Upper lobe of left lung (tissue), 6 donors: ENCODE measurements at regions not wholly inside any gene's neighbourhood (a gene's known extent, or its start where the extent isn't known, plus 50 kb on each side); places are given as distances from the start of the nearest gene placed in this dataset.

Experiments
- ATAC-seq, 2 donors: fragments of 200-7000 bp; cut with Tn5 transposase; one replicate each; pipeline ENCODE4 v1.9.1; 2022; ENCODE audit warnings: mild to moderate bottlenecking in 2 of 2, moderate library complexity in 2 of 2; ENCODE audit not compliant: low FRiP score in 2 of 2
- DNase-seq, 2 donors: peaks; one replicate each; pipeline ENCODE4 v3.0.0-alpha.2; 2019 to 2020
- H3K27ac ChIP-seq, 4 donors: fragments of 200-600 bp; sonication (generic); one replicate each; pipeline ENCODE4 v1.5.1; 2016 to 2019
- H3K27me3 ChIP-seq, 4 donors: fragments of 200-600 bp; sonication (generic); one replicate each; pipeline ENCODE4 v1.5.1; 2017 to 2019
- H3K36me3 ChIP-seq, 4 donors: fragments of 200-600 bp; sonication (generic); one replicate each; pipeline ENCODE4 v1.5.1; 2016 to 2019
- H3K4me1 ChIP-seq, 4 donors: fragments of 200-600 bp; sonication (generic); one replicate each; pipeline ENCODE4 v1.5.1; 2018 to 2019
- H3K4me3 ChIP-seq, 4 donors: fragments of 200-600 bp; sonication (generic); one replicate each; pipeline ENCODE4 v1.5.1; 2017 to 2019; ENCODE audit warnings: mild to moderate bottlenecking in 2 of 4, moderate library complexity in 1 of 4
- H3K9me3 ChIP-seq, 4 donors: fragments of 200-600 bp; sonication (generic); one replicate each; pipeline ENCODE4 v1.5.1; 2018 to 2019
- EP300 ChIP-seq, 4 donors: sonication (generic); formaldehyde crosslinking; IDR thresholded peaks; one replicate each; pipeline ENCODE4 v1.5.1; 2017; ENCODE audit warnings: antibody characterized with exemption in 4 of 4, control low read depth in 2 of 4
- POLR2A ChIP-seq, 4 donors: fragments of 450-650 bp; IDR thresholded peaks; one replicate each; pipeline ENCODE4 v1.5.1; 2016 to 2017; ENCODE audit warnings: antibody characterized with exemption in 4 of 4, mild to moderate bottlenecking in 2 of 4
- POLR2AphosphoS5 ChIP-seq, 2 donors: sonication (generic); formaldehyde crosslinking; IDR thresholded peaks; one replicate each; pipeline ENCODE4 v1.5.1; 2017; ENCODE audit warnings: antibody characterized with exemption in 2 of 2
- WGBS, 2 donors: methylation state at CpG; one replicate each; pipeline ENCODE4 v1.1.5; 2017 to 2018; 5-methylcytosine and 5-hydroxymethylcytosine counted together
- TF ChIP-seq, protein P1 (sequence below), 6 experiments: fragments of 450-650 bp in 4 of 6; fragments of 200-600 bp in 2 of 6; sonication (generic) in 2 of 6; IDR thresholded peaks; one replicate each; pipeline ENCODE4 v1.5.1; 2016 to 2019; ENCODE audit warnings: antibody characterized with exemption in 6 of 6
- donor health status: DM: no; HTN: no; CAD: no; lungs with moderate emphysema.
- donor health status: DM: no; HTN: yes; CAD: no; lungs with severe emphysema.

DNA sequence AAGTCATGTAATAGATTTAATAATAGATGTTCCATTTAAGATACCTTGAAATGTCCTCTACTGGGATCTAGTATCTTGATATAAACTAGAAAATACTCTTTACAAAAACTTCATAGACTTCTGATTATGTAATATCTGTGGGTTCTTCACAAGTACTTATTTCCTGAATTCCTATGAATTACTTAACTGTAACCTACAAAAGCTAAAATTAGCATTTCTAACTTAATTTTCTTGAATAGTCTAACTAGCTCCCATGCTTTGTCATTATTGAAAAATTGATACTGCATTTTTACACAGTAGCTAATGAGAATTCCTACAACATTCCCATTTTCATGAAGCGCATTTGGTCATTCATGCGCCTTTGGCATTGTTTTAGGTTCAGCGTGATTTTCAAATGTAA is 1828.2 kb downstream of the MAT2B start:
- WGBS, 2 donors, result 93 to 95% methylated on average over 3 of the region's 3 CpGs
- Histone ChIP-seq H3K4me1 (no peaks in the 10 kb centered on the region), H3K9me3 (no peaks in the 10 kb centered on the region), H3K27ac (no peak overlapping the region), H3K36me3 (no peaks in the 10 kb centered on the region), H3K27me3 (no peaks in the 10 kb centered on the region), H3K4me3 (no peak overlapping the region)
- no peak for ATAC-seq
- no peak for TF ChIP-seq POLR2AphosphoS5 (IDR thresholded peaks at IDR 0.05)
- TF ChIP-seq POLR2A (IDR thresholded peaks at IDR 0.05), result no peak
- TF ChIP-seq, protein P1, sequence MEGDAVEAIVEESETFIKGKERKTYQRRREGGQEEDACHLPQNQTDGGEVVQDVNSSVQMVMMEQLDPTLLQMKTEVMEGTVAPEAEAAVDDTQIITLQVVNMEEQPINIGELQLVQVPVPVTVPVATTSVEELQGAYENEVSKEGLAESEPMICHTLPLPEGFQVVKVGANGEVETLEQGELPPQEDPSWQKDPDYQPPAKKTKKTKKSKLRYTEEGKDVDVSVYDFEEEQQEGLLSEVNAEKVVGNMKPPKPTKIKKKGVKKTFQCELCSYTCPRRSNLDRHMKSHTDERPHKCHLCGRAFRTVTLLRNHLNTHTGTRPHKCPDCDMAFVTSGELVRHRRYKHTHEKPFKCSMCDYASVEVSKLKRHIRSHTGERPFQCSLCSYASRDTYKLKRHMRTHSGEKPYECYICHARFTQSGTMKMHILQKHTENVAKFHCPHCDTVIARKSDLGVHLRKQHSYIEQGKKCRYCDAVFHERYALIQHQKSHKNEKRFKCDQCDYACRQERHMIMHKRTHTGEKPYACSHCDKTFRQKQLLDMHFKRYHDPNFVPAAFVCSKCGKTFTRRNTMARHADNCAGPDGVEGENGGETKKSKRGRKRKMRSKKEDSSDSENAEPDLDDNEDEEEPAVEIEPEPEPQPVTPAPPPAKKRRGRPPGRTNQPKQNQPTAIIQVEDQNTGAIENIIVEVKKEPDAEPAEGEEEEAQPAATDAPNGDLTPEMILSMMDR (IDR thresholded peaks at IDR 0.05), result no peak
- TF ChIP-seq EP300 (IDR thresholded peaks at IDR 0.05), result no peak
- no peak for DNase-seq

DNA sequence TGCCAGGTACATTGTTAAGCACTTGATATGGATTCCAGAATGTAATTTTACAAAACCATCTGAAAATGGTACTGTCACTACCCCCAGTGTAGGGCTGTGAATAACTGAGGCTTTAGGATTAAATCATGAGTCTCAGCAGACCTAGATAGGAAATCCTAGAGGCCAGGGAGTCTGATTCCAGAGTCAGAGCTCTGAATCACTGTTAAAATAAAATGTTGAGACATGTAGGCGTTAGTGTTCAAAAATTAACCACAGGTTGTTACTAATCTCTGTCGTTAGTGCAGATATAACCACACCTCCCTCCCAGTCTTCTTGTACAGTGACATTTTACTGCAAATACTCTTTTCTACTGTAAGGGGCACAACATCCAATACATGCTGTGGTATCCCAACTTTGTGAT is 1828.8 kb downstream of the MAT2B start:
- Histone ChIP-seq H3K4me3 (no peak overlapping the region), H3K27ac (no peak overlapping the region), H3K4me1 (no peaks in the 10 kb centered on the region), H3K9me3 (no peaks in the 10 kb centered on the region), H3K36me3 (no peaks in the 10 kb centered on the region), H3K27me3 (no peaks in the 10 kb centered on the region)
- WGBS, 2 donors, result 50 to 70% methylated on average over 2 of the region's 2 CpGs
- TF ChIP-seq, protein P1 (IDR thresholded peaks at IDR 0.05), result no peak
- TF ChIP-seq POLR2AphosphoS5 (IDR thresholded peaks at IDR 0.05) (no peak), POLR2A (IDR thresholded peaks at IDR 0.05) (no peak), EP300 (IDR thresholded peaks at IDR 0.05) (no peak)
- ATAC-seq (no peak), DNase-seq (no peak)

GRCh38 chr5:165349735-165350134 is 1844.3 kb downstream of the MAT2B start:
- no peaks in the 10 kb centered on the region for H3K4me1 ChIP-seq
- no peaks in the 10 kb centered on the region for H3K36me3 ChIP-seq
- H3K4me3 ChIP-seq, result no peak overlapping the region
- no peak overlapping the region for H3K27ac ChIP-seq
- no peaks in the 10 kb centered on the region for H3K27me3 ChIP-seq
- no peak for DNase-seq
- H3K9me3 ChIP-seq, result no peaks in the 10 kb centered on the region
- 57 to 71% methylated on average over 1 of the region's 1 CpG for WGBS, 2 donors
- no peak for ATAC-seq
- TF ChIP-seq POLR2A (IDR thresholded peaks at IDR 0.05) (no peak), EP300 (IDR thresholded peaks at IDR 0.05) (no peak), POLR2AphosphoS5 (IDR thresholded peaks at IDR 0.05) (no peak)
- TF ChIP-seq, protein P1 (IDR thresholded peaks at IDR 0.05), result no peak

- Histone ChIP-seq H3K36me3 (no peaks in the 10 kb centered on the region), H3K27ac (no peak overlapping the region), H3K4me3 (no peak overlapping the region), H3K9me3 (no peaks in the 10 kb centered on the region), H3K27me3 (no peaks in the 10 kb centered on the region), H3K4me1 (no peaks in the 10 kb centered on the region)
- WGBS, 2 donors, result 84 to 86% methylated on average over 5 of the region's 5 CpGs
- DNase-seq, result no peak
- ATAC-seq, result no peak
- TF ChIP-seq EP300 (IDR thresholded peaks at IDR 0.05), result no peak
- TF ChIP-seq POLR2AphosphoS5 (IDR thresholded peaks at IDR 0.05), result no peak
- TF ChIP-seq POLR2A (IDR thresholded peaks at IDR 0.05), result no peak
- TF ChIP-seq, protein P1 (IDR thresholded peaks at IDR 0.05), result no peak
These were observed 1845.9 kb downstream of the MAT2B start for GRCh38 chr5:165351342-165351741.

GRCh38 chr5:165360366-165360765 is 1854.9 kb downstream of the MAT2B start:
- Histone ChIP-seq H3K4me3 (no peak overlapping the region), H3K27ac (no peak overlapping the region), H3K36me3 (no peaks in the 10 kb centered on the region), H3K9me3 (no peaks in the 10 kb centered on the region), H3K4me1 (no peaks in the 10 kb centered on the region), H3K27me3 (no peaks in the 10 kb centered on the region)
- ATAC-seq (no peak), DNase-seq (no peak)
- WGBS, 2 donors, result 69 to 77% methylated on average over 4 of the region's 4 CpGs
- TF ChIP-seq POLR2A (IDR thresholded peaks at IDR 0.05), result no peak
- no peak for TF ChIP-seq POLR2AphosphoS5 (IDR thresholded peaks at IDR 0.05)
- no peak for TF ChIP-seq EP300 (IDR thresholded peaks at IDR 0.05)
- TF ChIP-seq, protein P1 (IDR thresholded peaks at IDR 0.05), result no peak
